Lung (tissue), 11 donors: ENCODE measurements at regions not wholly inside any gene's neighbourhood (a gene's known extent, or its start where the extent isn't known, plus 50 kb on each side); places are given as distances from the start of the nearest gene placed in this dataset.
"Not testable (repeated sequence)": the region's sequence is repeated elsewhere in the genome, so short reads cannot be mapped to it uniquely, and the experiment has no call there.

Experiments
- ATAC-seq: fragments of 200-7000 bp; cut with Tn5 transposase; one replicate; pipeline ENCODE4 v1.9.1; 2020; ENCODE audit warnings: moderate number of reproducible peaks; ENCODE audit not compliant: insufficient read depth, low FRiP score
- DNase-seq, 3 donors: peaks; one replicate each; pipeline ENCODE4 v3.0.0-alpha.2; 2013 to 2017
- H3K27ac ChIP-seq, 2 donors: one replicate each; pipeline ENCODE4 v1.5.1; 2013; ENCODE audit warnings: mild to moderate bottlenecking in 2 of 2, moderate library complexity in 2 of 2, control low read depth in 1 of 2, inconsistent platforms in 1 of 2, low read depth in 1 of 2, low read length in 1 of 2
- H3K27me3 ChIP-seq, 3 donors: one replicate each; pipeline ENCODE4 v1.5.1; 2013; ENCODE audit warnings: low read length in 2 of 3; ENCODE audit not compliant: control insufficient read depth in 3 of 3, insufficient read depth in 3 of 3
- H3K36me3 ChIP-seq, 4 donors: one replicate each; pipeline ENCODE4 v1.5.1; 2013; ENCODE audit warnings: low read length in 4 of 4, mild to moderate bottlenecking in 1 of 4, moderate library complexity in 1 of 4; ENCODE audit not compliant: control insufficient read depth in 4 of 4, insufficient read depth in 4 of 4
- H3K4me1 ChIP-seq, 5 donors: one replicate each; pipeline ENCODE4 v1.5.1; 2013; ENCODE audit warnings: low read length in 5 of 5, mild to moderate bottlenecking in 2 of 5, moderate library complexity in 1 of 5; ENCODE audit not compliant: control insufficient read depth in 5 of 5, insufficient read depth in 5 of 5
- H3K4me3 ChIP-seq: one replicate; pipeline ENCODE4 v1.5.1; 2013; ENCODE audit warnings: mild to moderate bottlenecking, control low read depth, moderate library complexity
- H3K9ac ChIP-seq, 2 donors: one replicate each; pipeline ENCODE4 v1.5.1; 2013; ENCODE audit warnings: low read length in 2 of 2, control low read depth in 1 of 2; ENCODE audit not compliant: insufficient read depth in 1 of 2
- H3K9me3 ChIP-seq, 4 donors: one replicate each; pipeline ENCODE4 v1.5.1; 2013; ENCODE audit warnings: low read length in 3 of 4, mild to moderate bottlenecking in 1 of 4, moderate library complexity in 1 of 4; ENCODE audit not compliant: control insufficient read depth in 4 of 4, insufficient read depth in 3 of 4
- WGBS, 2 donors: extraction: QIAGEN DNeasy Blood & Tissue Kit; methylation state at CpG; one replicate each; pipeline ENCODE4 v1.1.7; 2013; 5-methylcytosine and 5-hydroxymethylcytosine counted together
- TF ChIP-seq, protein P1 (sequence below): IDR thresholded peaks from 2 replicates; pipeline ENCODE4 v1.5.1; 2012; ENCODE audit warnings: mild to moderate bottlenecking; ENCODE audit errors: control extremely low read depth, extremely low read depth
- donor health status: control.
- donor health status: control.
- donor health status: Bipolar disorder and iron deficiency.
- donor health status: healthy.
- donor health status: DM: yes; HTN: yes; CAD: no.

DNA sequence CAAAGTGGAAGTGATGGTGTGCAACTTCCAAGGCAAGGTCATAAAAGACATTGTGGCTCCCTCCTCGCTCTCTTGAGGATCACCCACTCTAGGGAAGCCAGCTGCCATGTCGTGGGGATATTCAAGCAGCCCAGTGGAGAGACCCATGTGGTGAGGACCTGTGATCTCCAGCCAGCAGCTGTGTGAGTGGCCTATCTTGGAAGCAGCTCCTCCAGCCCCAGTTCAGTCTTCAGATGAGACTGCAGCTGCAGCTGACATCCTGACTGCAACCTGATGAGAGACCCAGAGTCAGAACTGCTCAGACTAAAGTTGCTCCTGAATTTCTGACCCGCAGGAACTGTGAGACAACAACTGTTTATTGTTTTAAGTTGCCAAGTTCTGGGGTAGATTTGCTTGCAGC, 86.4 kb upstream of the GRK3 start:
- Histone ChIP-seq H3K4me3 (no peak overlapping the region), H3K9me3 (peaks cover 0 to 8% (median 3%) of the 10 kb centered on the region in 4 donors), H3K27ac (no peak overlapping the region), H3K9ac (no peak overlapping the region), H3K36me3 (peaks cover 0 to 6% (median 1%) of the 10 kb centered on the region in 4 donors), H3K27me3 (no peaks in the 10 kb centered on the region), H3K4me1 (peaks cover 3 to 7% (median 4%) of the 10 kb centered on the region in 5 donors)
- DNase-seq (no peak), ATAC-seq (no peak)
- TF ChIP-seq, protein P1, sequence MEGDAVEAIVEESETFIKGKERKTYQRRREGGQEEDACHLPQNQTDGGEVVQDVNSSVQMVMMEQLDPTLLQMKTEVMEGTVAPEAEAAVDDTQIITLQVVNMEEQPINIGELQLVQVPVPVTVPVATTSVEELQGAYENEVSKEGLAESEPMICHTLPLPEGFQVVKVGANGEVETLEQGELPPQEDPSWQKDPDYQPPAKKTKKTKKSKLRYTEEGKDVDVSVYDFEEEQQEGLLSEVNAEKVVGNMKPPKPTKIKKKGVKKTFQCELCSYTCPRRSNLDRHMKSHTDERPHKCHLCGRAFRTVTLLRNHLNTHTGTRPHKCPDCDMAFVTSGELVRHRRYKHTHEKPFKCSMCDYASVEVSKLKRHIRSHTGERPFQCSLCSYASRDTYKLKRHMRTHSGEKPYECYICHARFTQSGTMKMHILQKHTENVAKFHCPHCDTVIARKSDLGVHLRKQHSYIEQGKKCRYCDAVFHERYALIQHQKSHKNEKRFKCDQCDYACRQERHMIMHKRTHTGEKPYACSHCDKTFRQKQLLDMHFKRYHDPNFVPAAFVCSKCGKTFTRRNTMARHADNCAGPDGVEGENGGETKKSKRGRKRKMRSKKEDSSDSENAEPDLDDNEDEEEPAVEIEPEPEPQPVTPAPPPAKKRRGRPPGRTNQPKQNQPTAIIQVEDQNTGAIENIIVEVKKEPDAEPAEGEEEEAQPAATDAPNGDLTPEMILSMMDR, result no peak
- 87 to 95% methylated on average over 3 of the region's 3 CpGs for WGBS, 2 donors

DNA sequence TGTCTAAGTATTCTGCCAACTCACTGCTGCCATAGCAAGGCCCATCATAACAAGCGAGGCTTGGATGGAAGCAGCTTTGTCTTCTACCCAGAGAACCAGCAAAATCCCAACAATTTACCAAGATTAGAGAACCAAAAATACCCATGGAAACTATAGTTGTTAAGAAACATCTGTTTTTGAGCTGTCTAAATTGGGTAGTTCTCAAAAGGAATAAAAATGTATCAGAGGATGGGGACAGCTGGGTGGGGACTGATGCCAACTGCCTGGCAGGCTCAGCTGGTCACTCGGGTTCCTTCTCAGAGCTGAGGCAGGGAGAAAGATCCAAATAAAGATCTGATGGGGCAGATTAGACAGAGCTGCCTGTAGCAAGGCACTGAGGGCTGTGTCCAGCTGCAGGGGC, 85.9 kb upstream of the GRK3 start:
- TF ChIP-seq, protein P1, result no peak
- WGBS, 2 donors, result 66 to 82% methylated on average over 2 of the region's 2 CpGs
- Histone ChIP-seq H3K4me1 (peaks cover 3 to 7% (median 6%) of the 10 kb centered on the region in 5 donors), H3K9ac (no peak overlapping the region), H3K27ac (no peak overlapping the region), H3K36me3 (peaks cover 0 to 6% (median 1%) of the 10 kb centered on the region in 4 donors), H3K9me3 (peaks cover 0 to 8% (median 3%) of the 10 kb centered on the region in 4 donors), H3K27me3 (no peaks in the 10 kb centered on the region), H3K4me3 (no peak overlapping the region)
- DNase-seq (peak in 1 of 3 donors; percentile 20), ATAC-seq (no peak)

DNA sequence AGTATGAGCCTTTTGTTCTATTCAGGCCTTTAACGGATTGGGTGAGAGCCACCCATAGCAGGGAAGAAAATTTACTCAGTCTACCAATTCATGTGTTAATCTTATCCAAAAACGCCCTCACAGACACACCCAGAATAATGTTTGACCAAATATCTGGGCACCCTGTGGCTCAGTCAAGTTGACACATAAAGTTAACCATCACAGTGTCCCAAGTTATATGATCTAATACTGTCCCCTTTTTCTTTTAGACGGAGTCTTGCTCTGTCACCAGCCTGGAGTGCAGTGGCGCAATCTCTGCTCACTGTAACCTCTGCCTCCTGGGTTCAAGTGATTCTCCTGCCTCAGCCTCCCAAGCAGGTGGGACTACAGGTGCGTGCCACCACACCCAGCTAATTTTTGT, 83.6 kb upstream of the GRK3 start:
- H3K36me3 ChIP-seq, ATAC-seq, H3K4me3 ChIP-seq, H3K27ac ChIP-seq, H3K9ac ChIP-seq, H3K4me1 ChIP-seq, DNase-seq, H3K9me3 ChIP-seq, H3K27me3 ChIP-seq: not testable (repeated sequence)
- 92 to 93% methylated on average over 5 of the region's 5 CpGs for WGBS, 2 donors

DNA sequence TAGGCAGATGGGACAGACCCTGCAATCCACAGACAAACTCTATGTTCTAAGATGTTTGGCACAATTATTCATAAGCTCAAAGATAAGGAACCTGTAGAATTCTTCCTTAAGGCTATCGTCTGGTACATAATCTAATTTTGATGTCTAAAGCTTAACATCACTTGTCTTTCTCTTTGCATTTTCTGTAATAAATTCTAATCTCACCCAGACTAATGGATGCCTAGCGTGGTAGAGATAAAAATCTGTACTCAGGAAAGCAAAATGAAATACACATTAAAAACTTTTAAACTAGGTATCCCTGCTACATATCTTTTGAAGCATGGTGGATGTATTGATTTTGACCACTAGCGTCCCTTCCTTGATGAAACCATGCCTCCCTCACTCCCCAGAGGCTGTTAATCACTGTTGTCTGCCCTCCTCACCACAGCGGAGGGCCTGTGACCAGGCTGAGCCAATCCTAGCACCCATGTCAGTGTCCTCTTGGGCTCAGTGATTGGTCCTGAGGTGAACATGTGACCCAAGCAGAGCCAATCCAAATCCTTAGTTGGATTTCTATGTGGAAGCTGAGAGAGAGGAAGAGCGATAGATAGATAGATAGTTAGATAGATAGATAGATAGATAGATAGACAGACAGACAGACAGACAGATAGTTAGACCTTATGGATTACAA, 82.2 kb upstream of the GRK3 start:
- Histone ChIP-seq H3K9me3 (peaks cover 0 to 5% (median 1%) of the 10 kb centered on the region in 4 donors), H3K4me1 (peaks cover 0 to 6% (median 0%) of the 10 kb centered on the region in 5 donors), H3K27ac (no peak overlapping the region), H3K9ac (no peak overlapping the region), H3K36me3 (peaks cover 0 to 8% (median 1%) of the 10 kb centered on the region in 4 donors), H3K4me3 (no peak overlapping the region), H3K27me3 (no peaks in the 10 kb centered on the region)
- no peak for ATAC-seq
- DNase-seq, result no peak
- TF ChIP-seq, protein P1, result no peak
- 76 to 87% methylated on average over 5 of the region's 5 CpGs for WGBS, 2 donors
